ENCODE measurements at regions not wholly inside any gene's neighbourhood (a gene's known extent, or its start where the extent isn't known, plus 50 kb on each side); places are given as distances from the start of the nearest gene placed in this dataset.
"Not testable (repeated sequence)": the region's sequence is repeated elsewhere in the genome, so short reads cannot be mapped to it uniquely, and the experiment has no call there.

DNA sequence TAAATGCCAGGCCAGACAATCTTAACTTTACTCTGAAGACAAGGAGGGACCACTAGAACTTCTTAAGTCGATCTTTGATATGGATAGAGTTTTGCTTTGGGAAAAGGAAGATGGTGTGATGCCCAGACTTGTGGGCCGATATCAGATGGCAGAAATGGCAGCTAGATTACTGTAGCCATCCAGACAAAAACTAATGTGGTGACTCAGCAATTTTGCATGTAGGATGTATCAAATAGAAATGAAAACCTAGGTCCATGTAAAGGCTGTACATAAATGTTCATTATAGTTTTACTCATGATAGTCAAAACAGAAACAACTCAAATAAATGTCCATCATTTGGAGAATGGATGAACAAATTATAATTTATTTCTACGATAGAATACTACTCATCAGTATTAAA is 121.5 kb downstream of the APIP start:
- DNase-seq (ENCODE audit: low read depth in 2 of 2) = no peak

- no peak for DNase-seq (ENCODE audit: low read depth in 2 of 2)
Measured at GRCh38 chr11:34793666-34794065, 122.5 kb downstream of the APIP start.

DNA sequence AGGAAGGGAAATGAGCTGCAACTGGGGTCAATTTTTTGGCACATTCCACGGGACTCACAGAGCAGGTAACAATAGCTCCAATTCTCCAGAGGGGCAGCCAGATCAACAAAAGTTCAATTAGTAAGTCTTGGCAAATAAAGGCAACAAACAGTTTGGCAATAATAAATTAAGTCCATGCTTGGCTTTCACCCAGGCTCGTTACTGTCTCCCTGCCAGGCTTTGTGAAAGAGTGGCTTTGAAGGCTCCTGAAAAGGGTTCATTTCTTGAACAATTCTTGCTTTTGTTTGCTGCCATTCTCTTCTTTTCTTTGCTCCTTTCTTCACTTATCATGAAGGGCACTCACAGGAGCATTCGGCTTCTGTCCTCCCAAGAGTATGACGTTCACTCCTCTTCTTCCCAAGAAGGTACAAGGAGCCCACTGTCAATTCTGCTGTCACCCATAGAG is 123.3 kb downstream of the APIP start:
- no peak for DNase-seq (ENCODE audit: low read depth in 2 of 2)

DNA sequence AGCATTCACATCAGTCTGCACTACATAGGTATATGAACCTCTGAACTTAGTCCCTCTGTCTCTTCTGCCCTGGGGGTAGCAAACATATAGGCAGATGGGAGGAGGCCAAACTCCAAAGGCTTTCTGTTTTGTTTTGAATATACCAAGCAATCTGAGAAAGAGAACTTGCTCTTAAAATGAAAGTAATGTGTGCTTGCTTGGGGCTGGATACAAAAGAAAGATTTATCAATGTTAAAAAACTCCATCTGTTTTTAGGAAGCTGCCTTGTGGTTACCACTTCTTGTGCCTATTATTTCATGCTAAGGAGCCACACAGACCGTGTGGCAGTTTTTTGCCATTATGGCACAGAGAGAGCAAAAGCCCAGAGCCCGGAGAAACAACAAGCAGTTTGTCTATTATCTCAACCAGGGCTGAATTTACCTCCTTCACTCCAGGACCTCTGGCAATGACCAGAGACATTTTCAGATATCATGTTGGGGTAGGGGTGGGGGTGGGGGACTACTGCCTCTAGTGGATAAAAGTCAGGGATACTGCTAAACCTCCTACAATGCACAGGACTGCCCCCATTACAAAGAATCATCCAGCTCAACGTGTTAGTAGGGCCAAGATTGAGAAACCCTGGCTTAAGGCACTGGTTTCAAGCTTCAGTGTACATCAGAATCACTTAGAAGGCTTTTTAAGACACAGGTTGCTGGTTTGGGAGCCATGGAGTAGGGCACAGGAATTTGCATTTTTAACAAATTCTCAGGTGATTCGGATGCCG is 124.2 kb downstream of the APIP start:
- DNase-seq (ENCODE audit: low read depth in 2 of 2) = no peak

GRCh38 chr11:34790620-34791019 is 125.6 kb downstream of the APIP start:
- DNase-seq (ENCODE audit: low read depth in 2 of 2) = no peak

DNA sequence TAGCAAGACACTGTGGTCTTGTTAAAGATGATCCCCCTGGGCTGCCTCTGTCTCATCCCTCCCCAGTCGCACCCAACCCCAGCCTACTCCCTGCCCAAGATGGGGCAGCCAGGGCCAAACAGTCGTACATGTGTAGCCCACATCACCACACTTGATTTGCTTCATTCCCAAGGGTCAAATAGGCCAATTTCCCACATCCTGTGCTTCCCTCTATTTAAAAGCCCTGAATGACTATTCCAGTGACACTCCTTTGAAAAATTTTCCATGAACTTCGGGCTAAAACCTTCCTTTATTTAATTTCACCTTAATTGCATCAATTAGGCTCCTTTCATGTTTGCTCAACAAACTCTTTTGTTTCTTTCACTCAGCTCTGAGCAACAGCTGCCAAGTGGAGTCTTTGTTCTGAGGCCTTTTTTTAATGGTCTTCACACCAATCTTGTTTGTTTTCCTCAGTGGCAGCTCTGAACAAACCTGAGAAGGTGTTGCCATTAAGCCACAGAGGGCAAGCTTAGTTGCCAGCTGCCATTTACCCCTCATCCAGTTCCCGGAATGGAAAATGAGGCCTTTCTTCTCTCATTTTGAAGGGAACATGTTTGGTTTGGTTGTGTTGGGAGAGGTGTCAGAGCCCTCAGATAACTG is 126.9 kb downstream of the APIP start:
- no peak for DNase-seq (ENCODE audit: low read depth in 2 of 2)

DNA sequence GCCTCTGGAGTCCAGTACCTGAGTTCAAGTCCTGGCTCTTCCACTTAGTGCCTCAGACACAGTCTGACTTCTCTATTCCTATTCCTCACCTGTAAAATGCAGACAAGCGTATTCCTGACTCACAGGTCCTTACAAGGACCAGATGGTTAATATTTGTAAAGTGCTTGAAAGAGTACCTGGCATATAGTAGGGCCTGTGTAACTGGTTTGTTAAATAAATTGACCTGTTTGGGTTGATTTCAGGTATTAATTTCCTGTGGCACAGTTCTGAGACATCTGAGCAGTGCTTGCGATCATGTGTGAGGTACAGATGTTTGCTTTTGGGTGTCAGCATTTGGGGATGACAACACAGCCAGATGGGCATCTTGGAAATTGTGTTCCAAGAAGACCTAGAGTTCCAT is 127.5 kb downstream of the APIP start:
- no peak for DNase-seq (ENCODE audit: low read depth in 2 of 2)

GRCh38 chr11:34787895-34788294 is 128.3 kb downstream of the APIP start:
- DNase-seq (ENCODE audit: low read depth in 2 of 2) = no peak

DNA sequence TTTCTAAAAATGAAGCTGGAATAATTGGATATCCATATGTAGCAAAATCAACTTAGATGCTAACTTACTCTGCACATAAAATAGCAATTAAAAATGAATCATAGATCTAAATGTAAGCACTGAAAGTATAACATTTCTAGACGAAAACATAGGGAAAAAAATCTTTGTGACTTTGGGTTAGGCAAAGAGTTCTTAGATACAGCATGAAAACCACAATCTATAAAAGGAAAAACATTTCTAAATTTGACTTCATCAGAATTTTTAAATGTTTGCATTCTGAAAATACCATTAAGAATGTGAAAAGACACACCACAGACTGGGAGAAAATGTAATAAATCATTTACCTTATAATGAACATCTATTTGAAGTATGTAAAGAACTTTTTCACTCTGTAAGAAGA is 128.8 kb downstream of the APIP start:
- no peak for DNase-seq (ENCODE audit: low read depth in 2 of 2)

- no peak for DNase-seq (ENCODE audit: low read depth in 2 of 2)
Measured at GRCh38 chr11:34784318-34784841, 131.8 kb downstream of the APIP start.

GRCh38 chr11:34783816-34784317 is 132.3 kb downstream of the APIP start:
- no peak for DNase-seq (ENCODE audit: low read depth in 2 of 2)

GRCh38 chr11:34781826-34782225 is 134.4 kb downstream of the APIP start:
- not testable (repeated sequence) for DNase-seq (ENCODE audit: low read depth in 2 of 2)

GRCh38 chr11:34775417-34775888 is 140.7 kb downstream of the APIP start:
- no peak for DNase-seq (ENCODE audit: low read depth in 2 of 2)

DNA sequence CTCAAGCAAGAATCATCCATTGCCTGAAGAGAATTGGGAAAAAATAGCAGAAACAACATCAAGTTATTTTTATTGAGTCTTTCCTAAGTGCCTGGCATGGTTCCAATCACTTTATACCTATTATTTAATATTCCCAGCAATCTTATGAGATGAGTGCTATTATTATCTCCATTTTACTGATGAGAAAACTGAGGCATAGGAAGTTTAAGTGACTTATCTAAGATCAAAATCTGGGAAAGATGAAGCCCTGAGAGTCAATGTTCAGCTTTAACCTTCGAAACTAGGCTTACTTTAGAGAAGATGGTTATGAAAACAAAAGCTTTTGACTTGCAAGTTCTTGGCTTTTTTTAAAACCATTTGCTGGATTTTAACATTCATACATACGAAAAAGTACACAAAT is 141.6 kb downstream of the APIP start:
- DNase-seq (ENCODE audit: low read depth in 2 of 2) = no peak

DNA sequence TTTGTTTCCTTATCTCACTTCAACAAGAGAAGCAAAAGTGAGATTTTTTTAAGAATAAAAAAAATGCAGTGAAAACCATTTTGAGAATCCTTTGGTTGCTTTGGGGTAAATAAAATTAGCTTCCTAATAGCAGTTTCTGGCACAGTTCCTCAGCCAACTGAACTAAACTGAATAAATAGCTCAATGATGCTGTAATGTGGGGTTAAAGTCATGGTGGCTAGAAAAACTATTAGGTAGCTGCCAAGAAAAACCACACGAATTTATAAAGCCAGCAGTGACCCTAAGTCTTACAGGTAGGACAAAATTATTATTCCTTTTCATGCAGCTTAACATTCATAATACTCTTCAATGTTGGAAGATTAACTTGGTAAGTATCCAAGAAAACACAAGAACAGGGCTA is 142.4 kb downstream of the APIP start:
- DNase-seq (ENCODE audit: low read depth in 2 of 2) = no peak

DNA sequence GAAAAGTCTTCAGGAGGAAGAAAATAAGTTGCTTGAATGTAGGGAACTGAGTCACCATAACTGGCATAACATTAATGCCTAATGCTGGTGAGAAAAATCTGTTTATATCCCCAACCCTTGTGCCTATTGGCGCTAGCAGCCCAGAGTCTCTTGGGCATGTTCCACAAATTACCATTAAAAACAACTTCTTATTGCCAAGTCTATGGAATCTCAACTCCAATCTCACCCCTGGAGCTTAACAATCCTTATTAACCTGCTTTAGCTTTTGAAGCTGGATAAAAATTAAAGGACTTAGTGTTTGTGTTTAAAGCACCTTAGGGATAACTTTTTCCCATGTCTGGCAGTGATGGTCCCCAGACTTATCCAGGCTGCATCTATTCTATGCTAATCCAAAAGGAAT is 143.0 kb downstream of the APIP start:
- no peak for DNase-seq (ENCODE audit: low read depth in 2 of 2)

DNA sequence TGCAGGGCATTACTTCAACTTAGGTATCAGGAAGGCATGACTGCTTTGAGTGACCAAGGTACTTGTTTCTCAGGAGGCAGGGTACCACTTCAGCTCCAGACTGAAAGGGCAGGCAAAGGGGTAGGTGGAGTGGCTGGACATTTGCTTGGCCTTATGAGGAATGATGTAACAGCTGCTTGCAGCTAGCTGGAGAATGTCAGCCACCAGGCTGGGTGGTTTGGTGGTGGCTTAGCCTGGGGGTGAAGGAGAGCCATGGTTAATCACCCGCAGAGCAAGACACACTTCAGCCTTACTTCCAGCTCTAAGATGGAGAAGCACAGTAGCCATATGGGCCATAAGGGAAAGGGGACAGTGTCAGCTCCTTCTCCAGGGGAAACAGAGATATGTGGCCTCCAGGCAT is 146.1 kb downstream of the APIP start:
- no peak for DNase-seq (ENCODE audit: low read depth in 2 of 2)

GRCh38 chr11:34769224-34769623 is 147.0 kb downstream of the APIP start:
- no peak for DNase-seq (ENCODE audit: low read depth in 2 of 2)

DNA sequence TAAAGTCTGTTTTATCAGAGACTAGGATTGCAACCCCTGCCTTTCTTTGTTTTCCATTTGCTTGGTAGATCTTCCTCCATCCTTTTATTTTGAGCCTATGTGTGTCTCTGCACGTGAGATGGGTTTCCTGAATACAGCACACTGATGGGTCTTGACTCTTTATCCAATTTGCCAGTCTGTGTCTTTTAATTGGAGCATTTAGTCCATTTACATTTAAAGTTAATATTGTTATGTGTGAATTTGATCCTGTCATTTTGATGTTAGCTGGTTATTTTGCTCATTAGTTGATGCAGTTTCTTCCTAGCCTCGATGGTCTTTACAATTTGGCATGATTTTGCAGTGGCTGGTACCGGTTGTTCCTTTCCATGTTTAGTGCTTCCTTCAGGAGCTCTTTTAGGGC is 141.7 kb downstream of the EHF start:
- not testable (repeated sequence) for DNase-seq (ENCODE audit: low read depth in 2 of 2)

- DNase-seq (ENCODE audit: low read depth in 2 of 2) = no peak
Measured at GRCh38 chr11:34758262-34758661, 137.4 kb downstream of the EHF start.

DNA sequence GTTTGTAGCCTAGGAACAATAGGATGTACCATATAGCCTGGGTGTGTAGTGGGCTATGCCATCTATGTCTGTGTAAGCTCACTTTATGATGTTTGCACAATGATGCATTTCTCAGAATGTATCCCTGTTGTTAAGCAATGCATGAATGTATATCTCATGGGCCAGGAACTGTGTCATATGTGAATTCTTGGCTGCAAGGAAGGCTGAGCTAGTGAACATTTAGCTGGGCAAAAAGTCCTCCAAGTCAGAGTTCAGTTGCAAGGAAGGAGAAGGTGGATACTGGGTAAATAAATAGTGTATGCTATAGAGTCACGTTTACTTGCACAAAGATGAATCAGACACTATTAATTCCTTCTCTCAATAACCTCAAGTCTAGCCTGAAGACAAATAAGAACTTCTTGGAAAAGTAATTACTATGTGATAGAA is 136.1 kb downstream of the EHF start:
- no peak for DNase-seq (ENCODE audit: low read depth in 2 of 2)

- DNase-seq (ENCODE audit: low read depth in 2 of 2) = no peak
Measured at GRCh38 chr11:34756591-34756990, 135.7 kb downstream of the EHF start.

- DNase-seq (ENCODE audit: low read depth in 2 of 2) = no peak
Measured at GRCh38 chr11:34755671-34756070, 134.8 kb downstream of the EHF start.

All from fibroblast of skin of left quadriceps (primary cell).